Astrocyte (in vitro differentiated cells and primary cell): ENCODE measurements at regions not wholly inside any gene's neighbourhood (a gene's known extent, or its start where the extent isn't known, plus 50 kb on each side); places are given as distances from the start of the nearest gene placed in this dataset.

Source experiments
- DNase-seq: peaks from one replicate; pipeline ENCODE4 v3.0.0-alpha.2; 2010; ENCODE audit warnings: low read depth
- FAIRE-seq: peaks from 2 replicates; lab custom pipeline; 2011; peaks lifted over from hg19 to GRCh38; lab: Jason Lieb, UNC
- H2AFZ ChIP-seq: 2 replicates; pipeline ENCODE4 v1.6.0; 2012; ENCODE audit warnings: low read depth, low read length, inconsistent platforms
- H3K27ac ChIP-seq: 2 replicates; pipeline ENCODE4 v1.5.1; 2011; ENCODE audit warnings: low read depth, low read length, inconsistent platforms
- H3K27me3 ChIP-seq: 2 replicates; pipeline ENCODE4 v1.6.0; 2011; ENCODE audit warnings: low read length, inconsistent platforms; ENCODE audit not compliant: insufficient read depth
- H3K36me3 ChIP-seq: 2 replicates; pipeline ENCODE4 v1.5.1; 2011; ENCODE audit warnings: low read length, inconsistent platforms; ENCODE audit not compliant: insufficient read depth
- H3K4me1 ChIP-seq: 2 replicates; pipeline ENCODE4 v1.5.1; 2011; ENCODE audit warnings: low read length, inconsistent platforms; ENCODE audit not compliant: insufficient read depth
- H3K4me2 ChIP-seq: 2 replicates; pipeline ENCODE4 v1.6.0; 2012; ENCODE audit warnings: low read length, inconsistent platforms
- H3K4me3 ChIP-seq: 2 replicates; pipeline ENCODE4 v1.5.1; 2011; ENCODE audit warnings: low read depth, mild to moderate bottlenecking, low read length, inconsistent platforms; ENCODE audit not compliant: insufficient read depth
- H3K79me2 ChIP-seq: 2 replicates; pipeline ENCODE4 v1.6.0; 2012; ENCODE audit warnings: mild to moderate bottlenecking, low read length, inconsistent platforms; ENCODE audit not compliant: insufficient read depth
- H3K9ac ChIP-seq: 2 replicates; pipeline ENCODE4 v1.6.0; 2012; ENCODE audit warnings: mild to moderate bottlenecking, low read length, inconsistent platforms
- H3K9me3 ChIP-seq: 2 replicates; pipeline ENCODE4 v1.5.1; 2012; ENCODE audit warnings: low read depth, mild to moderate bottlenecking, low read length, inconsistent platforms; ENCODE audit not compliant: insufficient read depth
- H4K20me1 ChIP-seq: 2 replicates; pipeline ENCODE4 v1.6.0; 2012; ENCODE audit warnings: low read length, inconsistent platforms; ENCODE audit not compliant: insufficient read depth
- H3K27ac Mint-ChIP-seq: one replicate; pipeline ENCODE4 v1.8.0; 2021; ENCODE audit warnings: mild to moderate bottlenecking, mixed read lengths; ENCODE audit not compliant: unreplicated experiment
- H3K27me3 Mint-ChIP-seq: one replicate; pipeline ENCODE4 v1.8.0; 2021; ENCODE audit warnings: low read depth, mixed read lengths; ENCODE audit not compliant: unreplicated experiment
- H3K36me3 Mint-ChIP-seq: one replicate; pipeline ENCODE4 v1.8.0; 2021; ENCODE audit warnings: low read depth, mixed read lengths; ENCODE audit not compliant: unreplicated experiment
- H3K4me1 Mint-ChIP-seq: one replicate; pipeline ENCODE4 v1.8.0; 2021; ENCODE audit warnings: low read depth, mixed read lengths; ENCODE audit not compliant: unreplicated experiment
- H3K4me3 Mint-ChIP-seq: one replicate; pipeline ENCODE4 v1.8.0; 2021; ENCODE audit warnings: mild to moderate bottlenecking, moderate library complexity, mixed read lengths; ENCODE audit not compliant: unreplicated experiment
- H3K9me3 Mint-ChIP-seq: one replicate; pipeline ENCODE4 v1.8.0; 2021; ENCODE audit warnings: mild to moderate bottlenecking, mixed read lengths; ENCODE audit not compliant: unreplicated experiment
- CTCF ChIP-seq: IDR thresholded peaks from 2 replicates; pipeline ENCODE4 v1.5.1; 2011; ENCODE audit warnings: low read depth, mild to moderate bottlenecking, inconsistent platforms, low read length, moderate library complexity; ENCODE audit not compliant: insufficient read depth
- EZH2 ChIP-seq: IDR thresholded peaks from 2 replicates; pipeline ENCODE4 v1.6.1; 2012; ENCODE audit warnings: mild to moderate bottlenecking, low read length, inconsistent platforms; ENCODE audit not compliant: insufficient read depth

GRCh38 chr10:130772676-130773075 is 538.8 kb downstream of the TCERG1L start:
- Mint-ChIP-seq H3K4me3 (no peak overlapping the region), H3K27ac (no peak overlapping the region), H3K9me3 (peaks cover 22% of the 10 kb centered on the region), H3K4me1 (no peaks in the 10 kb centered on the region), H3K27me3 (peaks cover 3% of the 10 kb centered on the region), H3K36me3 (peaks cover 2% of the 10 kb centered on the region)
- Histone ChIP-seq H2AFZ (no peak overlapping the region), H3K9ac (no peak overlapping the region), H3K79me2 (no peaks in the 10 kb centered on the region), H3K36me3 (no peaks in the 10 kb centered on the region), H3K4me1 (no peaks in the 10 kb centered on the region), H3K27me3 (no peaks in the 10 kb centered on the region), H3K4me2 (no peak overlapping the region), H3K9me3 (peaks cover 8% of the 10 kb centered on the region), H3K4me3 (no peak overlapping the region), H3K27ac (no peak overlapping the region), H4K20me1 (no peaks in the 10 kb centered on the region)
- no peak for TF ChIP-seq EZH2
- no peak for TF ChIP-seq CTCF
- FAIRE-seq (no peak), DNase-seq (no peak)

- no peaks in the 10 kb centered on the region for H3K79me2 ChIP-seq
- H2AFZ ChIP-seq = no peak overlapping the region
- DNase-seq = no peak
- Mint-ChIP-seq H3K36me3 (peaks cover 2% of the 10 kb centered on the region), H3K9me3 (peaks cover 14% of the 10 kb centered on the region), H3K27me3 (peaks cover 3% of the 10 kb centered on the region), H3K4me3 (no peak overlapping the region), H3K4me1 (no peaks in the 10 kb centered on the region), H3K27ac (no peak overlapping the region)
- H3K27ac ChIP-seq = no peak overlapping the region
- TF ChIP-seq CTCF (no peak), EZH2 (no peak)
- no peak overlapping the region for H3K4me3 ChIP-seq
- no peak overlapping the region for H3K9ac ChIP-seq
- H4K20me1 ChIP-seq = no peaks in the 10 kb centered on the region
- H3K4me2 ChIP-seq = no peak overlapping the region
- no peaks in the 10 kb centered on the region for H3K36me3 ChIP-seq
- H3K27me3 ChIP-seq = no peaks in the 10 kb centered on the region
- H3K9me3 ChIP-seq = peaks cover 8% of the 10 kb centered on the region
- no peaks in the 10 kb centered on the region for H3K4me1 ChIP-seq
- FAIRE-seq = no peak
Measured at GRCh38 chr10:130773941-130774340, 537.6 kb downstream of the TCERG1L start.

GRCh38 chr10:130774871-130775270 is 536.6 kb downstream of the TCERG1L start:
- DNase-seq = no peak
- Histone ChIP-seq H3K9ac (no peak overlapping the region), H3K4me3 (no peak overlapping the region), H3K4me1 (no peaks in the 10 kb centered on the region), H3K27ac (no peak overlapping the region), H4K20me1 (no peaks in the 10 kb centered on the region), H3K27me3 (no peaks in the 10 kb centered on the region), H3K4me2 (no peak overlapping the region), H3K79me2 (no peaks in the 10 kb centered on the region), H3K9me3 (peaks cover 8% of the 10 kb centered on the region), H2AFZ (no peak overlapping the region), H3K36me3 (no peaks in the 10 kb centered on the region)
- TF ChIP-seq CTCF (no peak), EZH2 (no peak)
- no peaks in the 10 kb centered on the region for H3K4me1 Mint-ChIP-seq
- H3K27ac Mint-ChIP-seq = no peak overlapping the region
- no peak for FAIRE-seq
- peaks cover 3% of the 10 kb centered on the region for H3K27me3 Mint-ChIP-seq
- H3K9me3 Mint-ChIP-seq = peaks cover 14% of the 10 kb centered on the region
- H3K4me3 Mint-ChIP-seq = no peak overlapping the region
- H3K36me3 Mint-ChIP-seq = no peaks in the 10 kb centered on the region
